ENCODE measurements at regions not wholly inside any gene's neighbourhood (a gene's known extent, or its start where the extent isn't known, plus 50 kb on each side); places are given as distances from the start of the nearest gene placed in this dataset.

GRCh38 chr3:76361010-76361409 is 575.7 kb upstream of the ZNF717 start:
- CTCF ChIA-PET: no interaction called here
- no peak overlapping the region for H3K27ac Mint-ChIP-seq
- no peaks in the 10 kb centered on the region for H3K36me3 Mint-ChIP-seq
- DNase-seq (no peak), ATAC-seq (no peak)
- H3K9me3 Mint-ChIP-seq (ENCODE audit: low read depth): peaks cover 8% of the 10 kb centered on the region
- no peak overlapping the region for H3K4me3 Mint-ChIP-seq
- no peaks in the 10 kb centered on the region for H3K27me3 Mint-ChIP-seq
- no peaks in the 10 kb centered on the region for H3K4me1 Mint-ChIP-seq

DNA sequence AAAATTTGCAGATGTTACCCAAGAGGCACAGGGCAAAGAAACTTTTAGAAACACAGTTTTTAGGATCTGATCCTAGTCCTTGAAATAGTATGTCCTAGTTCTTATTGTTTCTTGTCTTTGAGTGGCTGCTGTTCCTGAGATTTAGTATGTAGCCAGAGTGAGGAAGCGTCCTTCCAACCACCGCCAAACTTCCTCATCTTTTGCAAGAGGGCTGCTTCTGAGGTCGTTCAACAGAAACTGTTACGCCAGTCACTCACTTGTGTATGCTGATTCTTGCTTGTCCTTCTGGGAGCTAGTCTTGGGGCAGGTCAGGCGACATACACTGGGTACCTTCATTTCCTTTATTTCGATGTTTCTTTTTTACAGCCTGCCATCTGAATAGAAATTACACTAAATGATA is 577.3 kb upstream of the ZNF717 start:
- DNase-seq (no peak), ATAC-seq (no peak)
- H3K4me3 Mint-ChIP-seq: no peak overlapping the region
- CTCF ChIA-PET: no interaction called here
- no peaks in the 10 kb centered on the region for H3K4me1 Mint-ChIP-seq
- H3K36me3 Mint-ChIP-seq: no peaks in the 10 kb centered on the region
- peaks cover 5% of the 10 kb centered on the region for H3K9me3 Mint-ChIP-seq (ENCODE audit: low read depth)
- no peaks in the 10 kb centered on the region for H3K27me3 Mint-ChIP-seq
- no peak overlapping the region for H3K27ac Mint-ChIP-seq

- H3K4me1 Mint-ChIP-seq: no peaks in the 10 kb centered on the region
- H3K4me3 Mint-ChIP-seq: no peak overlapping the region
- no peaks in the 10 kb centered on the region for H3K36me3 Mint-ChIP-seq
- CTCF ChIA-PET: no interaction called here
- DNase-seq: no peak
- no peak for ATAC-seq
- H3K27ac Mint-ChIP-seq: no peak overlapping the region
- H3K9me3 Mint-ChIP-seq (ENCODE audit: low read depth): peaks cover 2% of the 10 kb centered on the region
- no peaks in the 10 kb centered on the region for H3K27me3 Mint-ChIP-seq
These were observed 579.9 kb upstream of the ZNF717 start for GRCh38 chr3:76365275-76365674.

GRCh38 chr3:76367281-76367680 is 581.9 kb upstream of the ZNF717 start:
- H3K27ac Mint-ChIP-seq: no peak overlapping the region
- CTCF ChIA-PET: no interaction called here
- DNase-seq (no peak), ATAC-seq (no peak)
- no peaks in the 10 kb centered on the region for H3K27me3 Mint-ChIP-seq
- H3K4me1 Mint-ChIP-seq: no peaks in the 10 kb centered on the region
- no peaks in the 10 kb centered on the region for H3K36me3 Mint-ChIP-seq
- H3K4me3 Mint-ChIP-seq: no peak overlapping the region
- H3K9me3 Mint-ChIP-seq (ENCODE audit: low read depth): peaks cover 5% of the 10 kb centered on the region

DNA sequence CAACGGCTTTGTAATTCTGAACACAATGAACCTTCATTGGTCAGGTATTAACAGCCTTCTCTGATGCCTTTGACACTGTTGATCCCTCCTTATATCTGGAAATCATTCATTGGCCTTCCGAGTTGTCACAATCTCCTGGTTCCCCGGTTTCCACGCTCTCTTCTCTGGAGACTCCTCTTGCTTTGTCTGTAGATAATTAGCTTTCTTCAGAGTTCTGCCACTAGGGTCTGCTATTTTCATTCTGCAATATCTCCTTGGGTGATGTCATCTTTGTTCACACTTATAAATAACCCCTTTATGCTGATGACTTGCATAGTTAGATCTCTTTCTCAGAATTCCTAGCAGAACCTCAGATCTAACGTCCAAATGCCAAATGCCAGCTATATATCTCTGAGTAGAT is 583.8 kb upstream of the ZNF717 start:
- Mint-ChIP-seq H3K36me3 (no peaks in the 10 kb centered on the region), H3K27me3 (no peaks in the 10 kb centered on the region), H3K27ac (no peak overlapping the region), H3K9me3 (ENCODE audit: low read depth) (peaks cover 5% of the 10 kb centered on the region), H3K4me3 (no peak overlapping the region), H3K4me1 (no peaks in the 10 kb centered on the region)
- CTCF ChIA-PET: no interaction called here
- ATAC-seq (no peak), DNase-seq (no peak)

DNA sequence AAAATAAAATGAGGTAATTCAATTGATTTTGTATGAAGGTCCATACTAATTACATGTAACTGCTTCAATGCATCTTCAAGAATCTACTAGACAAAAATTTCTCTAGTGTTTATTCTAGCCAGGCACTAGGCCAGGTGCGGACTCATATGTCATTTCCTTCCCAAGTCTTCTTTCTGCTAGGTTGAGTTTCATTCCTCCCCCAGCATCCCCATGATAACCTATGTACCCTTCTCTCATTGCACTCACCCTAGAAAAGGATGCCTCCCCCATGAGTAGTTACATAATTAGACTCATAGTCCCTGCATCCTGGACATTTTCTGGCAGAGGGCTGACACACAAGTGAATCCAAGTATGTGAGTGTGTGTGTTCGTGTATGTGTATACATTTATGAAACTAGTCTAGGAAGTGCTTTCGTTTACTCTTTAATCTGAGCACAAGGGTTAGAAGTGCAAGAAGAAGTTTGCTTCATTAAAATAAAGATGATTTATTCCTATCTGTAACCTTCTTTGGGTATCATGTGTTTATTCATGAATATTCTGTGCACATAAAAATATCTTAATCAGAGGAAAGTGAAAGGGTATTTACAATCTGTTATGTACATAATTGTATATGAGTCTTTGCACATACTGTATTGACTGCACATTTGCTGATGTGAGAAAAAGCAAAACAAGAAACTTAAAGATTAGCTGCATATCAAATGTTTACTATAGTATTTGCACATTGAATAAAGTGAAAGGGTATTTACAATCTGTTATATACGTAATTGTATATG is 585.6 kb upstream of the ZNF717 start:
- Mint-ChIP-seq H3K36me3 (no peaks in the 10 kb centered on the region), H3K27ac (no peak overlapping the region), H3K27me3 (no peaks in the 10 kb centered on the region)

GRCh38 chr3:76372497-76372896 is 587.1 kb upstream of the ZNF717 start:
- CTCF ChIA-PET: no interaction called here
- ATAC-seq (no peak), DNase-seq (no peak)
- Mint-ChIP-seq H3K4me3 (no peak overlapping the region), H3K27ac (no peak overlapping the region), H3K9me3 (ENCODE audit: low read depth) (peaks cover 5% of the 10 kb centered on the region), H3K36me3 (no peaks in the 10 kb centered on the region), H3K4me1 (no peaks in the 10 kb centered on the region), H3K27me3 (no peaks in the 10 kb centered on the region)

More for the DNA sequence above, 585.6 kb upstream of the ZNF717 start:
- DNase-seq (no peak), ATAC-seq (no peak)
- Mint-ChIP-seq H3K4me1 (no peaks in the 10 kb centered on the region), H3K4me3 (no peak overlapping the region), H3K9me3 (ENCODE audit: low read depth) (peaks cover 5% of the 10 kb centered on the region)
- CTCF ChIA-PET: no interaction called here

- no peak for DNase-seq
- ATAC-seq: no peak
- Mint-ChIP-seq H3K27me3 (no peaks in the 10 kb centered on the region), H3K36me3 (no peaks in the 10 kb centered on the region), H3K4me3 (no peak overlapping the region), H3K4me1 (no peaks in the 10 kb centered on the region), H3K27ac (no peak overlapping the region), H3K9me3 (ENCODE audit: low read depth) (peaks cover 3% of the 10 kb centered on the region)
- CTCF ChIA-PET: no interaction called here
These were observed 591.7 kb upstream of the ZNF717 start for GRCh38 chr3:76377074-76377473.

- no peaks in the 10 kb centered on the region for H3K36me3 Mint-ChIP-seq
- DNase-seq (no peak), ATAC-seq (no peak)
These were observed 593.4 kb upstream of the ZNF717 start for GRCh38 chr3:76378789-76379188.

GRCh38 chr3:76383781-76384180 is 598.4 kb upstream of the ZNF717 start:
- CTCF ChIA-PET: no interaction called here
- peaks cover 9% of the 10 kb centered on the region for H3K9me3 Mint-ChIP-seq (ENCODE audit: low read depth)
- no peaks in the 10 kb centered on the region for H3K4me1 Mint-ChIP-seq
- ATAC-seq (no peak), DNase-seq (no peak)
- H3K36me3 Mint-ChIP-seq: no peaks in the 10 kb centered on the region
- no peak overlapping the region for H3K4me3 Mint-ChIP-seq
- no peak overlapping the region for H3K27ac Mint-ChIP-seq
- H3K27me3 Mint-ChIP-seq: no peaks in the 10 kb centered on the region

More at GRCh38 chr3:76378789-76379188, 593.4 kb upstream of the ZNF717 start:
- CTCF ChIA-PET: no interaction called here
- no peak overlapping the region for H3K27ac Mint-ChIP-seq
- no peak overlapping the region for H3K4me3 Mint-ChIP-seq
- H3K27me3 Mint-ChIP-seq: no peaks in the 10 kb centered on the region
- peaks cover 8% of the 10 kb centered on the region for H3K9me3 Mint-ChIP-seq (ENCODE audit: low read depth)
- no peaks in the 10 kb centered on the region for H3K4me1 Mint-ChIP-seq

DNA sequence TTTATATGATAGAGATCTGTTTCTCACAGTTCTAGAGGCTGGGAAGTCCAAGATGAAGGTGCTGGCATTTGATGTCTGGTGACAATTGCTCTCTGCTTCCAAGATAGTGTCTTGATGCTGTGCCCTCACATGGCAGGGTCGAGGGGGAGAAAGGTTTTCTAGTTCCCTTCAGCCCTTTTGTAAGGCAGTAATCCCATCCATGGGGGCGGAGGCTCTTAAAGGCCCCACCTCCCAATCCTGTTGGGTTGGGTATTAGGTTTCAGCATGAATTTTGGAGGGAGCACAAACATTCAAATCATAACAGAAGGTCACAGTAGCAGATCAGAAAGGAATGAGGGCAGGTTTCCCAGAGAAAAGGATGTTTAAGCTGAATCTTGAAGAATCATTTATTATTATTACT is 601.7 kb upstream of the ZNF717 start:
- DNase-seq (no peak), ATAC-seq (no peak)
- no peaks in the 10 kb centered on the region for H3K27me3 Mint-ChIP-seq
- H3K9me3 Mint-ChIP-seq (ENCODE audit: low read depth): peaks cover 12% of the 10 kb centered on the region
- no peaks in the 10 kb centered on the region for H3K36me3 Mint-ChIP-seq
- H3K4me3 Mint-ChIP-seq: no peak overlapping the region
- CTCF ChIA-PET: no interaction called here
- H3K27ac Mint-ChIP-seq: no peak overlapping the region
- no peaks in the 10 kb centered on the region for H3K4me1 Mint-ChIP-seq

DNA sequence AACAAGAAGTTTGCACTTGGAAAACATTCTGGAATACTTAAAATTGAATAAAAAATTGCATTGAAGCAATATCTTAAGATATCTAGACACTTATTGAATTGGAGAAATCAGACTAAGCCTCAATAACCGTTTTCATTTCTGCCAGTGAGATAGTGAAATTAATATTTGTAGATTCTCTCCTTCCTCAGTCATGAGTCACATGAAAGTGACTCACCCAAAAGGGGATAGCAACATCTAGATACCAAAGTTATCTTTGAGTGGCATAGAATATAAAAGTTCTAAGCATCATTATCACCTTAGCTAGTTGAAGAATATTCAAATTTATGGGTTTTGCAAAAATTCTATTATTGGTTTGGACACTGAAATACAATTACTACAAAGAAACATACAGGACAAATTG is 614.8 kb upstream of the ZNF717 start:
- H3K27ac Mint-ChIP-seq: no peak overlapping the region
- no peak for DNase-seq
- H3K4me3 Mint-ChIP-seq: no peak overlapping the region
- H3K27me3 Mint-ChIP-seq: no peaks in the 10 kb centered on the region
- no peak for ATAC-seq
- CTCF ChIA-PET: no interaction called here
- no peaks in the 10 kb centered on the region for H3K4me1 Mint-ChIP-seq
- H3K9me3 Mint-ChIP-seq (ENCODE audit: low read depth): peaks cover 6% of the 10 kb centered on the region
- H3K36me3 Mint-ChIP-seq: no peaks in the 10 kb centered on the region

- no peaks in the 10 kb centered on the region for H3K36me3 Mint-ChIP-seq
- CTCF ChIA-PET: no interaction called here
These were observed 617.6 kb upstream of the ZNF717 start for GRCh38 chr3:76402926-76403325.

DNA sequence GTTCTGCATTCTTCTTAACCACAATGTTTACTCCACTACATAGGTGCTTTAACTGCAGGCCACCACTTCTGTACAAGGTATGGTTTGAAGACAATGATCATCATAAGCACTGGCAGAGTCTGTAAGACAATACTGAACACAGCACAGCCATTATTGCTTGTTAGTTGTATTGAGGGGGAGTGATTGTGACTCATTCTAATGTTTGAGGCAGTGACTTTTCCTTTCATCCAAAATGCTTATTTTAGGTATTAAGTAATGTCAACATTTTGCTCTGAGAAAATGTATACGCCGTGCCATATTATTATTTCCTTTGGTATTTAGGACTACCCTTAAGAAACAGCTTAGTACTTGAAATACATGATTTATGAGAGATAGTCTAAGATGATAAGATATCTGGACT is 618.2 kb upstream of the ZNF717 start:
- H3K9me3 Mint-ChIP-seq (ENCODE audit: low read depth): peaks cover 12% of the 10 kb centered on the region
- CTCF ChIA-PET: no interaction called here
- ATAC-seq: no peak
- DNase-seq: no peak
- no peaks in the 10 kb centered on the region for H3K27me3 Mint-ChIP-seq
- H3K4me3 Mint-ChIP-seq: no peak overlapping the region
- H3K36me3 Mint-ChIP-seq: no peaks in the 10 kb centered on the region
- no peaks in the 10 kb centered on the region for H3K4me1 Mint-ChIP-seq
- no peak overlapping the region for H3K27ac Mint-ChIP-seq

More at GRCh38 chr3:76402926-76403325, 617.6 kb upstream of the ZNF717 start:
- no peak overlapping the region for H3K27ac Mint-ChIP-seq
- peaks cover 12% of the 10 kb centered on the region for H3K9me3 Mint-ChIP-seq (ENCODE audit: low read depth)
- no peaks in the 10 kb centered on the region for H3K27me3 Mint-ChIP-seq
- DNase-seq (no peak), ATAC-seq (no peak)
- no peaks in the 10 kb centered on the region for H3K4me1 Mint-ChIP-seq
- H3K4me3 Mint-ChIP-seq: no peak overlapping the region

- Mint-ChIP-seq H3K4me1 (no peaks in the 10 kb centered on the region), H3K27me3 (no peaks in the 10 kb centered on the region), H3K4me3 (no peak overlapping the region), H3K9me3 (ENCODE audit: low read depth) (peaks cover 12% of the 10 kb centered on the region), H3K27ac (no peak overlapping the region), H3K36me3 (no peaks in the 10 kb centered on the region)
- CTCF ChIA-PET: no interaction called here
- ATAC-seq: no peak
- DNase-seq: no peak
These were observed 619.8 kb upstream of the ZNF717 start for GRCh38 chr3:76405196-76405595.
